Type B pancreatic cell (in vitro differentiated cells): ENCODE measurements at regions not wholly inside any gene's neighbourhood (a gene's known extent, or its start where the extent isn't known, plus 50 kb on each side); places are given as distances from the start of the nearest gene placed in this dataset.

Experiments used
- DNase-seq: peaks from one replicate; pipeline ENCODE4 v3.0.0; 2021; ENCODE audit warnings: mixed read lengths; ENCODE audit not compliant: unreplicated experiment; ENCODE audit errors: extremely low spot score
- H3K27ac Mint-ChIP-seq: 2 replicates; pipeline ENCODE4 v1.8.0; 2021; ENCODE audit warnings: mild to moderate bottlenecking, mixed read lengths
- H3K27me3 Mint-ChIP-seq: 2 replicates; pipeline ENCODE4 v1.8.0; 2021; ENCODE audit warnings: mixed read lengths
- H3K36me3 Mint-ChIP-seq: 2 replicates; pipeline ENCODE4 v1.8.0; 2021; ENCODE audit warnings: mixed read lengths
- H3K4me1 Mint-ChIP-seq: one replicate; pipeline ENCODE4 v1.8.0; 2021; ENCODE audit warnings: mixed read lengths; ENCODE audit not compliant: unreplicated experiment
- H3K4me3 Mint-ChIP-seq: 2 replicates; pipeline ENCODE4 v1.8.0; 2021; ENCODE audit warnings: mild to moderate bottlenecking, mixed read lengths
- H3K9me3 Mint-ChIP-seq: 2 replicates; pipeline ENCODE4 v1.8.0; 2021; ENCODE audit warnings: mixed read lengths
- CTCF ChIP-seq: fragments of 200-600 bp; sonication (generic); conservative IDR thresholded peaks from 2 replicates; pipeline ENCODE4 v1.5.0; 2021; ENCODE audit warnings: antibody characterized with exemption, mild to moderate bottlenecking

DNA sequence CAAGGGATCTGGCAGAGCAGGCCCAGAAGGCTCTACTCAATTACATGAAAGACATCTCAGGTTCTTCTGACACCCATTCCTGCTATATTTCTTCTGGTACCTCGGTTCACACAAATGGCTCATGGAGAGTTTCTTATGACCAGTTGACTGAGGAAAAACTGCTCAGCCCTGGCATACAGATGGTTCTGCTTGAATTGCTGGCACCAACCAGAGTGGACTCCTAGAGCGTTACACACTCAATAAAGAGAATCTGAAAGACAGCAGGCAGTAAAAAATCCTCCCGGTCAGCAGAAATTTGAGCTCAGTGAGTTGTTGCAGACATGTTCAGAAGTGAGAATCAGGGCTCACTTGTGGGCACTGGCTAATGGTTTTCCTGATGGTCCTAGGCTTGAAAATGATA lies 434.4 kb downstream of the TCERG1L start:
- no peak overlapping the region for H3K27ac Mint-ChIP-seq
- H3K9me3 Mint-ChIP-seq: no peaks in the 10 kb centered on the region
- DNase-seq: no peak
- H3K4me3 Mint-ChIP-seq: no peak overlapping the region
- no peak for TF ChIP-seq CTCF
- H3K27me3 Mint-ChIP-seq: peaks cover 5% of the 10 kb centered on the region
- H3K4me1 Mint-ChIP-seq: no peaks in the 10 kb centered on the region
- no peaks in the 10 kb centered on the region for H3K36me3 Mint-ChIP-seq

DNA sequence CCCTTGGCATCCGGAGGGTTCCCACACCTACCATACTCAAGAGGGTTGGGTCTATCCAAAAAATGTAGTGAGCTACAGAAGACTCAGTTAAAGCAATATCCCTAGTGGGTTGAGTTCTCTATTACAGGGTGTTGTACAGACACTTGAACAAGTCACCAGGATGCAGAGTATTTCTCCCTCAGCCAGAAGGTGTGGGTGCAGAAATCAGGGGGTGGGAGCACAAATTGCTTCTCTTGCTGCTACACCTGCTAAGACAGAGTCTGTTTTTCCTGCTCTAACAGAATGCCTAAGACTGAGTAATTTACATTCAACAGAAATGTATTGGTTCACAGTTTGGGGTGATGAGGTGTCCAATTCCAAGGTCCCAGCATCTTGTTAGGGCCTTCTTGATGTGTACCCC lies 433.4 kb downstream of the TCERG1L start:
- no peaks in the 10 kb centered on the region for H3K4me1 Mint-ChIP-seq
- DNase-seq: no peak

GRCh38 chr10:130882906-130883305 lies 428.6 kb downstream of the TCERG1L start:
- Mint-ChIP-seq H3K27me3 (peaks cover 9% of the 10 kb centered on the region), H3K4me1 (peaks cover 4% of the 10 kb centered on the region), H3K36me3 (no peaks in the 10 kb centered on the region), H3K4me3 (no peak overlapping the region), H3K27ac (no peak overlapping the region), H3K9me3 (no peaks in the 10 kb centered on the region)
- no peak for TF ChIP-seq CTCF
- DNase-seq: no peak

More for the DNA sequence above, 433.4 kb downstream of the TCERG1L start:
- no peak for TF ChIP-seq CTCF
- Mint-ChIP-seq H3K27me3 (peaks cover 9% of the 10 kb centered on the region), H3K36me3 (no peaks in the 10 kb centered on the region), H3K4me3 (no peak overlapping the region), H3K27ac (no peak overlapping the region), H3K9me3 (no peaks in the 10 kb centered on the region)

- DNase-seq: no peak
- Mint-ChIP-seq H3K9me3 (no peaks in the 10 kb centered on the region), H3K27ac (no peak overlapping the region), H3K4me3 (no peak overlapping the region), H3K27me3 (peaks cover 9% of the 10 kb centered on the region), H3K4me1 (peaks cover 7% of the 10 kb centered on the region), H3K36me3 (no peaks in the 10 kb centered on the region)
- no peak for TF ChIP-seq CTCF
Measured at GRCh38 chr10:130884456-130884855, 427.1 kb downstream of the TCERG1L start.

DNA sequence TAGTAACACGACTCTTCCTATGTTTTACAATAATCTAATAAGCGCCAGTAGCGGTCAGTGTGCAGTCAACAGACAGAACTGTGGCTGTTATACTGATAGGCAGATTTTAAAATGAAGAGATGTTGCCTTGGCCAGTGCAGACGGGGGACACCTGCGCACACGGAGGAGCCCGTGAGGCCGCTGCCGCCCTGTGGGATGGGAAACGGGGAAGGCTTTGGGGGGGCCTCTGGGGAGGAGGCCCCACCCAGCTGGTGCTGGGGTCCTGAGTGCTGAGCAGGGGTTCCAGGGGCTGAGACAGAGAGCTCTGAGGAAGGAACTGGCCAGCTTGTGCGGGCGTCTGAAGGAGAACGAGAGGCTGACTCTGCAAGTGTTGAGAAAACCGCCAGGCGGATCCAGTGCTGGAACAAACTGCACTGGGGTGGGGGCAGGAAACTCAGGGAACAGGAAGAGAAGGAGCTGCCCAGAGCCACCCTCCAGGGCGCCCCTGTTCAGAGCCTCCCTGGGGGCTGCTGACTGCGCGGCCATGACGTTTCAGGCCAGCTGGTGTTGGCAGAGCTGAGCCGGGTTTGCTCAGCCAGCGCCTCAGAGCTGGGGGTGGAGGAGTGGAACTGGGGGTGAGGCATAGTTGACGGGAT lies 426.4 kb downstream of the TCERG1L start:
- peaks cover 11% of the 10 kb centered on the region for H3K4me1 Mint-ChIP-seq
- H3K9me3 Mint-ChIP-seq: no peaks in the 10 kb centered on the region
- no peaks in the 10 kb centered on the region for H3K36me3 Mint-ChIP-seq
- no peak overlapping the region for H3K27ac Mint-ChIP-seq
- H3K27me3 Mint-ChIP-seq: peaks cover 9% of the 10 kb centered on the region
- no peak overlapping the region for H3K4me3 Mint-ChIP-seq
- TF ChIP-seq CTCF: no peak
- no peak for DNase-seq

- no peak overlapping the region for H3K4me3 Mint-ChIP-seq
- H3K4me1 Mint-ChIP-seq: peaks cover 11% of the 10 kb centered on the region
- H3K36me3 Mint-ChIP-seq: no peaks in the 10 kb centered on the region
- peaks cover 4% of the 10 kb centered on the region for H3K27me3 Mint-ChIP-seq
- no peak overlapping the region for H3K27ac Mint-ChIP-seq
- no peak for DNase-seq
- TF ChIP-seq CTCF: no peak
- H3K9me3 Mint-ChIP-seq: no peaks in the 10 kb centered on the region
Measured at GRCh38 chr10:130887170-130887569, 424.4 kb downstream of the TCERG1L start.
